H1 (cell line): ENCODE measurements at regions not wholly inside any gene's neighbourhood (a gene's known extent, or its start where the extent isn't known, plus 50 kb on each side); places are given as distances from the start of the nearest gene placed in this dataset.

ENCODE experiments used
- CTCF ChIP-seq, 3 experiments: IDR thresholded peaks; 1 replicate in 2 of 3; 2 replicates in 1 of 3; pipeline versions ENCODE4 v1.5.1 to v1.6.1; 2011; ENCODE audit warnings: low read length in 3 of 3, mild to moderate bottlenecking in 3 of 3, inconsistent platforms in 2 of 3, low read depth in 1 of 3, moderate library complexity in 1 of 3; ENCODE audit not compliant: insufficient read depth in 1 of 3; ENCODE audit errors: control extremely low read depth in 1 of 3
- EP300 ChIP-seq, 2 experiments: IDR thresholded peaks; 1 replicate in 1 of 2; 2 replicates in 1 of 2; pipeline ENCODE4 v1.6.1; 2011 to 2012; ENCODE audit warnings: low read depth in 2 of 2, low read length in 2 of 2, mild to moderate bottlenecking in 2 of 2, borderline replicate concordance in 1 of 2, inconsistent platforms in 1 of 2, moderate library complexity in 1 of 2
- EZH2 ChIP-seq: fragments of 200-600 bp; sonication (generic); IDR thresholded peaks from 2 replicates; pipeline ENCODE4 v1.7.1; 2012; ENCODE audit warnings: low read depth, mild to moderate bottlenecking, moderate library complexity, low read length, inconsistent platforms; ENCODE audit not compliant: severe bottlenecking
- GABPA ChIP-seq: IDR thresholded peaks from 2 replicates; pipeline ENCODE4 v1.6.1; 2011; ENCODE audit warnings: mild to moderate bottlenecking, low read length, moderate library complexity, borderline replicate concordance; ENCODE audit not compliant: insufficient read depth
- JUN ChIP-seq: IDR thresholded peaks from 2 replicates; pipeline ENCODE4 v1.6.1; 2011; ENCODE audit warnings: low read depth, mild to moderate bottlenecking, improper control_type of control experiment, low read length
- JUND ChIP-seq: IDR thresholded peaks from 2 replicates; pipeline ENCODE4 v1.6.1; 2011; ENCODE audit warnings: mild to moderate bottlenecking, improper control_type of control experiment, low read length
- POLR2A ChIP-seq, 2 experiments: IDR thresholded peaks; 1 replicate in 1 of 2; 2 replicates in 1 of 2; pipeline ENCODE4 v1.6.1; 2011; ENCODE audit warnings: low read depth in 2 of 2, low read length in 2 of 2, mild to moderate bottlenecking in 2 of 2; ENCODE audit errors: control extremely low read depth in 1 of 2
- POLR2AphosphoS5 ChIP-seq: IDR thresholded peaks from 2 replicates; pipeline ENCODE4 v1.6.1; 2011; ENCODE audit warnings: low read depth, low read length
- RFX5 ChIP-seq: IDR thresholded peaks from 2 replicates; pipeline ENCODE4 v1.6.1; 2011; ENCODE audit warnings: low read depth, low read length, improper control_type of control experiment, borderline replicate concordance
- USF2 ChIP-seq: IDR thresholded peaks from 2 replicates; pipeline ENCODE4 v1.6.1; 2011; ENCODE audit warnings: low read length, improper control_type of control experiment
- ZNF274 ChIP-seq: IDR thresholded peaks from 2 replicates; pipeline ENCODE4 v1.7.0; 2012; ENCODE audit warnings: low read length, borderline replicate concordance; ENCODE audit errors: extremely low read depth

GRCh38 chr1:193937308-193937707 is 750.9 kb upstream of the B3GALT2 start:
- TF ChIP-seq ZNF274 (no peak), CTCF (IDR thresholded peaks at IDR 0.05; ENCODE audit: control extremely low read depth in 1 of 3, insufficient read depth in 1 of 3, low read depth in 1 of 3, low read length in 3 of 3) (no peak), GABPA (no peak), POLR2A (IDR thresholded peaks at IDR 0.05; ENCODE audit: control extremely low read depth in 1 of 2, low read depth in 2 of 2, low read length in 2 of 2) (no peak), RFX5 (no peak), USF2 (no peak), POLR2AphosphoS5 (no peak), JUND (no peak), EZH2 (no peak), EP300 (IDR thresholded peaks at IDR 0.05; ENCODE audit: borderline replicate concordance in 1 of 2, low read depth in 2 of 2, low read length in 2 of 2) (no peak), JUN (no peak)
